ENCODE measurements at regions not wholly inside any gene's neighbourhood (a gene's known extent, or its start where the extent isn't known, plus 50 kb on each side); places are given as distances from the start of the nearest gene placed in this dataset.

GRCh38 chr20:58054082-58054779, 174.2 kb downstream of the ANKRD60 start:
- TF ChIP-seq EZH2 (IDR thresholded peaks at IDR 0.05; ENCODE audit: borderline replicate concordance, low read depth, low read length, poor library complexity, severe bottlenecking), result no peak
- no peak for TF ChIP-seq CTCF (conservative IDR thresholded peaks at IDR 0.05; ENCODE audit: low read depth, low read length)
- Histone ChIP-seq H3K4me3 (ENCODE audit: low read depth, low read length, poor library complexity, severe bottlenecking) (no peak overlapping the region), H3K4me1 (ENCODE audit: insufficient read depth, low read length, poor library complexity, severe bottlenecking) (no peaks in the 10 kb centered on the region), H3K27ac (ENCODE audit: low read depth, low read length, poor library complexity, severe bottlenecking) (no peak overlapping the region), H3K27me3 (replicated peaks; ENCODE audit: insufficient read depth, low read depth, low read length, poor library complexity) (no peaks in the 10 kb centered on the region), H3K36me3 (ENCODE audit: insufficient read depth, low read length, poor library complexity, severe bottlenecking) (no peaks in the 10 kb centered on the region), H3K9me3 (ENCODE audit: low read depth, low read length, poor library complexity, severe bottlenecking) (peaks cover 11% of the 10 kb centered on the region)
- ChIA-PET POLR2A (ENCODE audit: low non-redundant PET) (no interaction called here), CTCF (no interaction called here)
- no TSS peak for BruUV-seq (replicated peaks)
- DNase-seq (ENCODE audit: low spot score), result no peak
- intact Hi-C loops (cut with micrococcal nuclease; ENCODE audit: unreplicated experiment), result no loop called here

DNA sequence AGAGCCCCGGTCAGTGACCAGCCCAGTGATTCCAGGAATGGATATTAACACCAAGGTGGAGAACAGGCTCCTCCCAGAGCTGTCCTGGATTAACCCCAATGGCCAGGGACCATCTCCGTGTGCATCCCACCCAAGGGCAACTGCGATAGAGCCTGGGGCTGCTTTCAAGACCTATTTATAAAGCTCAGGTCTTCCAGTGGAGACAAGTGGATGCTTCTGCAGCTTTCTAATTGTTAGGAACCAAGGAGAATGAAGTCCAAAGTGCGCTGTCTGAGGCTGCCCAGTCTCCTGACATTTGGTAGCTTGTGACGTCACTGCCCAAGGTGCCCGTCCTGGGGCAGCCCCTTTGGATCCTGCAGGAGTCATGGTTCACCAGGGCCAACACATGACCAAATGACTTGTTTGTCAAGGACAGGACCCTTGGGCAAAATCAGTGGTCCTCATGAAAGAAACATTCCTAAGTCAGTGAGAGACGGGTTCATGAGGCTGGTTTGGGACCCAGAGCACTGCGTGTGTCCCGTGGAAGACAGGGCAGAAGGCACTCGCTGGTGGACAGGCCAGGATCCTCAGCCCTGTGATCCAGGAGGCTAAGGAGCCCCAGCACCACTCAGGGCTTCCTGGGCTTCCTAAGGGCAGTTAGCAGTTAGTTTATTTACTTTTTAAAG, 174.9 kb downstream of the ANKRD60 start:
- Histone ChIP-seq H3K27ac (ENCODE audit: low read depth, low read length, poor library complexity, severe bottlenecking) (no peak overlapping the region), H3K27me3 (replicated peaks; ENCODE audit: insufficient read depth, low read depth, low read length, poor library complexity) (no peaks in the 10 kb centered on the region), H3K36me3 (ENCODE audit: insufficient read depth, low read length, poor library complexity, severe bottlenecking) (no peaks in the 10 kb centered on the region), H3K9me3 (ENCODE audit: low read depth, low read length, poor library complexity, severe bottlenecking) (peaks cover 11% of the 10 kb centered on the region), H3K4me1 (ENCODE audit: insufficient read depth, low read length, poor library complexity, severe bottlenecking) (no peaks in the 10 kb centered on the region), H3K4me3 (ENCODE audit: low read depth, low read length, poor library complexity, severe bottlenecking) (no peak overlapping the region)
- ChIA-PET POLR2A (ENCODE audit: low non-redundant PET) (no interaction called here), CTCF (no interaction called here)
- TF ChIP-seq CTCF (conservative IDR thresholded peaks at IDR 0.05; ENCODE audit: low read depth, low read length), result no peak
- TF ChIP-seq EZH2 (IDR thresholded peaks at IDR 0.05; ENCODE audit: borderline replicate concordance, low read depth, low read length, poor library complexity, severe bottlenecking), result no peak
- intact Hi-C loops (cut with micrococcal nuclease; ENCODE audit: unreplicated experiment), result no loop called here
- no TSS peak for BruUV-seq (replicated peaks)
- DNase-seq (ENCODE audit: low spot score), result no peak

DNA sequence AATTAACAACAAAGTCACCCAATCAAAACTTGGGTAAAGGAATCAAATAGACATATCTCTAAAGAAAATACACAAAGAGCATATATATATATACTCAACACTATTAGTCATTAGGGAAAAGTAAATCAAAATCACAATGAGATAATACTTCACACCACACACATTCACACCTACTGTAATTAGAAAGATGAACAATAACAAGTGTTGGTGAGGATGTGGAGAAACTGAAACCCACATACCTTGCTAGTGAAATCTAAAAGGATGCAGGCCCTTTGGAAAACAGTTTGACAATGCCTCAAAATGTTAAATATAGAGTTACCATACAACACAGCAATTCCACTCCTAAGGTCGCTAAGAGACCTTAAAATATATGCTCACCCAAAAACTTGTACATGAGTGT, 177.1 kb downstream of the ANKRD60 start:
- no peaks in the 10 kb centered on the region for H3K4me1 ChIP-seq (ENCODE audit: insufficient read depth, low read length, poor library complexity, severe bottlenecking)
- ChIA-PET POLR2A (ENCODE audit: low non-redundant PET) (no interaction called here), CTCF (no interaction called here)
- no peaks in the 10 kb centered on the region for H3K36me3 ChIP-seq (ENCODE audit: insufficient read depth, low read length, poor library complexity, severe bottlenecking)
- TF ChIP-seq EZH2 (IDR thresholded peaks at IDR 0.05; ENCODE audit: borderline replicate concordance, low read depth, low read length, poor library complexity, severe bottlenecking) (no peak), CTCF (conservative IDR thresholded peaks at IDR 0.05; ENCODE audit: low read depth, low read length) (no peak)
- no peak overlapping the region for H3K4me3 ChIP-seq (ENCODE audit: low read depth, low read length, poor library complexity, severe bottlenecking)
- intact Hi-C loops (cut with micrococcal nuclease; ENCODE audit: unreplicated experiment), result no loop called here
- no TSS peak for BruUV-seq (replicated peaks)
- no peaks in the 10 kb centered on the region for H3K27me3 ChIP-seq (replicated peaks; ENCODE audit: insufficient read depth, low read depth, low read length, poor library complexity)
- no peak overlapping the region for H3K27ac ChIP-seq (ENCODE audit: low read depth, low read length, poor library complexity, severe bottlenecking)
- peaks cover 11% of the 10 kb centered on the region for H3K9me3 ChIP-seq (ENCODE audit: low read depth, low read length, poor library complexity, severe bottlenecking)
- DNase-seq (ENCODE audit: low spot score), result no peak
